ENCODE measurements at regions not wholly inside any gene's neighbourhood (a gene's known extent, or its start where the extent isn't known, plus 50 kb on each side); places are given as distances from the start of the nearest gene placed in this dataset.

DNA sequence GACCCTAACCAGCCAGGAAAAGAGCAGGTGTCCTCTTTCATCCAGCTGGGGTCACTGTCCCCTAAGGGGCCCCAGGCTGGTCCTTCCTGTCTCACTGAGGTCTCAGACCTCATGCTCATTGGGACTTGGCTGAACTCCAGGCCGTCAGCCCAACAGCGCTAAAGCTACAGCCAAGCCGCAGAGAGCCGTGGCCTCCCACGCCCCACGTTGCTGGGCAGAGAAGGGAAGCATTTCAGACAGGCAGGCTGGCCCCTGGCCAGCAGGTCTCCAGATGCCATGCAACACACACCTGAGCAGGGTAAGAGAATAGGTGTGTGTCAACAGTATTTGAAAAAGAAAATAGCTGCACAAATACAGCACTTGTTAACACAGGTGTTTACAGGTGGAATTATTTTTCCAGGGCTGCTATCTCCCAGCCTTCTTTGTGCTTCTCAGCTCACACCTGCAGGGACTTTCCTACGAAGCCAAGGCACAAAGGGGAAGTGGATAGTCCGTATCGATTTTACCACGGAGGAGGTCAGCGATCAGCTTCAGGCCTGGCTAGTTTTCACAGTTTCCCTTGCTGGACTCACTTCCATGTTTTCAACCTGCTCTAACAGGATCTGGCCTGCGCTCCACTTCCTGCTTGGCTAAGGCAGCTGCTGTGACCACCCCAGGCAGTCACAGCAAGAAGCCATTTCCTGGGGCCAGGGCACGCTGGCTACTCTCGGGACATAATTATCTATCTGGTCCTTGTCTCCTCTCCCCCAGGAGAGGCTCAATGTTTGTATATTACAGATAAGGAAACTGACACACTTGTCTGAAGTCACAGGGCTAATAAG, 156.1 kb upstream of the ID2 start:
- no peak for TF ChIP-seq SUZ12 (IDR thresholded peaks at IDR 0.05; ENCODE audit: extremely low read depth, insufficient read depth, insufficient read length)
- no peak for TF ChIP-seq YY1 (IDR thresholded peaks at IDR 0.05; ENCODE audit: insufficient read depth, insufficient read length)

All from NT2/D1 (cell line).